Thoracic aorta (tissue), 2 donors: ENCODE measurements at regions not wholly inside any gene's neighbourhood (a gene's known extent, or its start where the extent isn't known, plus 50 kb on each side); places are given as distances from the start of the nearest gene placed in this dataset.

Experiments used
- ATAC-seq: fragments of 150-250 bp; one replicate; pipeline ENCODE4 v1.8.0; 2017; ENCODE audit warnings: low read depth; ENCODE audit not compliant: insufficient number of reproducible peaks, low FRiP score
- DNase-seq: peaks from one replicate; pipeline ENCODE4 v3.0.0-alpha.2; 2020; ENCODE audit warnings: low spot score
- H3K27ac ChIP-seq, 2 donors: fragments of 200-600 bp; sonication (generic); 1 replicate in 1 of 2; 2 replicates in 1 of 2; pipeline ENCODE4 v1.5.1; 2016; ENCODE audit warnings: mild to moderate bottlenecking in 2 of 2, moderate library complexity in 2 of 2
- H3K27me3 ChIP-seq: fragments of 200-600 bp; sonication (generic); replicated peaks from 2 replicates; pipeline ENCODE4 v1.6.0; 2016; ENCODE audit warnings: mild to moderate bottlenecking; ENCODE audit not compliant: insufficient read depth
- H3K36me3 ChIP-seq: fragments of 200-600 bp; sonication (generic); one replicate; pipeline ENCODE4 v1.5.1; 2016
- H3K4me1 ChIP-seq, 2 donors: fragments of 200-600 bp; sonication (generic); 1 replicate in 1 of 2; 2 replicates in 1 of 2; pipeline versions ENCODE4 v1.5.1 to v1.6.0; 2016; ENCODE audit warnings: low read depth in 2 of 2, mild to moderate bottlenecking in 1 of 2; ENCODE audit not compliant: control insufficient read depth in 1 of 2
- H3K4me3 ChIP-seq: fragments of 200-600 bp; sonication (generic); 2 replicates; pipeline ENCODE4 v1.5.1; 2016; ENCODE audit warnings: mild to moderate bottlenecking
- H3K9me3 ChIP-seq: fragments of 200-600 bp; sonication (generic); 2 replicates; pipeline ENCODE4 v1.5.1; 2016
- TF ChIP-seq, protein P1 (sequence below): fragments of 200-600 bp; sonication (generic); IDR thresholded peaks from one replicate; pipeline ENCODE4 v1.5.1; 2019; ENCODE audit warnings: antibody characterized with exemption

DNA sequence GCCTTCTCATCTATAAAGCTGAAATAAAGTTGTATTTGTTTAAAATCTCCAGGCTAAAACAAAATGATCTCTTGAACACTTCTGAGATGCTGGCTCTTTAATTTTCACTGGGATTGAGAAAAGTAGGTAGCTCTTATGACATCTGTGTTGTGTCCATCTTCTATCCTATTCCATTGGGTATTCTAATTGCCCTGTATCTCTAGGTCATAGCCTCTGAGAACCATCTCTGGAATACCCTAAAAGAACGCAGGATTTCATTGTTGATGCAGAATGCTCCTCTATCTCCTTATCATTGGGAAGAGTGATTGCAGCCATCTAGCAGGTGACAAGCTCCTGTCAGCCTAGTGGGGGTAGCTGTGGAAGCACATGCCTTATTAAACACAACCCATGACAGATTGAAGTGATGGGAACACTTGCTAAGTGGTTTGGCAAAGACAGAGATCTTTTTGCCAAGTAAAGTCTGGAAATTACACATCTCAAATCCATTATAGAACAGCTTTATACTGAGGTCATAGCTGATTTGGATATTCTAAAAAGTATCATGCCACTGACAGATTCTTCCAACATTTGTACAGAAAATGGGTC lies 178.2 kb downstream of the TDRD15 start:
- TF ChIP-seq, protein P1, sequence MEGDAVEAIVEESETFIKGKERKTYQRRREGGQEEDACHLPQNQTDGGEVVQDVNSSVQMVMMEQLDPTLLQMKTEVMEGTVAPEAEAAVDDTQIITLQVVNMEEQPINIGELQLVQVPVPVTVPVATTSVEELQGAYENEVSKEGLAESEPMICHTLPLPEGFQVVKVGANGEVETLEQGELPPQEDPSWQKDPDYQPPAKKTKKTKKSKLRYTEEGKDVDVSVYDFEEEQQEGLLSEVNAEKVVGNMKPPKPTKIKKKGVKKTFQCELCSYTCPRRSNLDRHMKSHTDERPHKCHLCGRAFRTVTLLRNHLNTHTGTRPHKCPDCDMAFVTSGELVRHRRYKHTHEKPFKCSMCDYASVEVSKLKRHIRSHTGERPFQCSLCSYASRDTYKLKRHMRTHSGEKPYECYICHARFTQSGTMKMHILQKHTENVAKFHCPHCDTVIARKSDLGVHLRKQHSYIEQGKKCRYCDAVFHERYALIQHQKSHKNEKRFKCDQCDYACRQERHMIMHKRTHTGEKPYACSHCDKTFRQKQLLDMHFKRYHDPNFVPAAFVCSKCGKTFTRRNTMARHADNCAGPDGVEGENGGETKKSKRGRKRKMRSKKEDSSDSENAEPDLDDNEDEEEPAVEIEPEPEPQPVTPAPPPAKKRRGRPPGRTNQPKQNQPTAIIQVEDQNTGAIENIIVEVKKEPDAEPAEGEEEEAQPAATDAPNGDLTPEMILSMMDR = no peak
- Histone ChIP-seq H3K27me3 (no peaks in the 10 kb centered on the region), H3K4me1 (no peaks in the 10 kb centered on the region), H3K4me3 (no peak overlapping the region), H3K36me3 (no peaks in the 10 kb centered on the region), H3K27ac (no peak overlapping the region), H3K9me3 (no peaks in the 10 kb centered on the region)
- ATAC-seq = no peak
- DNase-seq = no peak

DNA sequence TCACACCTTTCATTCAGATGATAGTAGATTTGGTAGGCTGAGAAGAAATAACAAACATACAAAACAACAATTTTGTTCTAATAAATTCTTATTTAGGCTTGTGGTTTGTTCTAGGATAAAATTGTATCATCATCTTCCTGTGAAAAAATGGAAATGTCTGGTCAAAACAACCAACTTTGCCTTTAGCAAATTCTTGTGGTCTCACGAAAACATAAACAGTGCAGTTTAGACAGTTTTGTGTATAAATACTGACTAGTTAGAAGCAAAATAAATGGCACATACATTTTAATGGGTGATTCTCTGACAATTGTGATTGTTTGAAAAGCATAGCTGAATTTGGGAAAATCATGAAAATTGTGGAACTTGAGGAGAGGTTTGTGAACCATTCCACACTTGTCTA lies 180.1 kb downstream of the TDRD15 start:
- ATAC-seq = no peak
- no peaks in the 10 kb centered on the region for H3K36me3 ChIP-seq
- no peak overlapping the region for H3K27ac ChIP-seq
- no peak overlapping the region for H3K4me3 ChIP-seq
- no peaks in the 10 kb centered on the region for H3K9me3 ChIP-seq
- TF ChIP-seq, protein P1 = no peak
- H3K4me1 ChIP-seq = no peaks in the 10 kb centered on the region
- no peaks in the 10 kb centered on the region for H3K27me3 ChIP-seq
- no peak for DNase-seq

DNA sequence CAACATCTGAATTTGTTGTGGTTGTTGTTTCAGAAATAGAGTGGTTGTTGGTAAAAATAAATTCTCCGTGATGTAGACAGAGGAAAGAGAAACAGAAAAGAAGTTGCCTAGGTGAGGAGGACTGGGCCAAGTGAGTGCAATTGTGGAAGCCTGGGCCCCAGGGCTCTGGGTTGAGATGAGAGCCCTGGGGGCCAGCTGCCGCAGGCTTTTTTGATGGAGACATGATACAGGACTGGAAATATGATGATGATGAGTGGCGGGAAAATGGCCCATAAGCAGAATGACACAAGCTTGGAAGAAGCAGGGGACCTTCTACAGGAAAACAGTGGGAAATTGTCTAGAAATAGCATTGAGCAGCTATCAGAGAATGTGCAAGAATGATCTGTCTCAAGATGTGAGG lies 181.8 kb downstream of the TDRD15 start:
- Histone ChIP-seq H3K4me1 (no peaks in the 10 kb centered on the region), H3K27ac (no peak overlapping the region), H3K36me3 (no peaks in the 10 kb centered on the region), H3K4me3 (no peak overlapping the region), H3K27me3 (no peaks in the 10 kb centered on the region), H3K9me3 (no peaks in the 10 kb centered on the region)
- ATAC-seq (no peak), DNase-seq (no peak)
- TF ChIP-seq, protein P1 = no peak

DNA sequence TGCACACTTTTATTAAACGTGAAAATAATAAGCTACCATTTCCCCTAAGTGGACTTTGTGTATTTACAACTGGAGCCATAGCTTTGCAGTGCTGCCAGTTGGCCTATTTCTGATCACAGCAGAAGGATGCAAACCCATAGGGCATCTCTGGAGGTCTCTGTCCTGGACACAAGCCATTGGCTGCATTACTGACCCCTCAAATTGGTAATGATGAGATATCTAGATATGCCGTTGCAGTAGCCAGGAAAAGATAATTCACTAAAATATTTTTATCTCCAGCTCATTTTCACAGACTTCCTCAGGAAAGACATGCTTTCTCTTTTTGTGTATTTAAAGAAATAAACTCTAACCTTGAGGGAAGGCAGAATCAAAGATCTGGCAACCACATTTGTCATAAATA lies 182.5 kb downstream of the TDRD15 start:
- DNase-seq (no peak), ATAC-seq (no peak)
- Histone ChIP-seq H3K36me3 (no peaks in the 10 kb centered on the region), H3K27ac (no peak overlapping the region), H3K9me3 (no peaks in the 10 kb centered on the region), H3K27me3 (no peaks in the 10 kb centered on the region), H3K4me3 (no peak overlapping the region), H3K4me1 (no peaks in the 10 kb centered on the region)
- TF ChIP-seq, protein P1 = no peak

DNA sequence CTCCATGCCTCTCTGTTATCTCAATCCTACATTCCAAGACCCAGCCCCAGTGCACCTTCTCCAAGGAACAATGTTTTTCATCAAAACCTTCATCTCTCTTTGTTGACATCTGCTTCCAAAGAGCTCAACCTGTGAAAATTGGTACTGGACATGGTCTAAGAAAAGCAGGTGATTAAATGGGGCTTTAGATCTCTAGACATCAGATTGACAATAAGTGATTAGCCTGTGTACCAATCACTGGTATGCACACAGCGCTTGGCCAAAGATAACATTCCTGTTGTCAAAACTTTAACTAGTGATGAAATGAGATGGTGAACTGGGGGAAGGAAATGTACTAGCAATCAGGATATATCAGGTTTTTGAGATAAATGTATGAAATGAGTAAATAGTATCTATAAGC lies 183.3 kb downstream of the TDRD15 start:
- TF ChIP-seq, protein P1 = no peak
- no peaks in the 10 kb centered on the region for H3K27me3 ChIP-seq
- DNase-seq = no peak

More for the DNA sequence above, 183.3 kb downstream of the TDRD15 start:
- Histone ChIP-seq H3K4me1 (no peaks in the 10 kb centered on the region), H3K36me3 (no peaks in the 10 kb centered on the region), H3K27ac (no peak overlapping the region), H3K9me3 (no peaks in the 10 kb centered on the region), H3K4me3 (no peak overlapping the region)
- ATAC-seq = no peak
